HUES48 (cell line): ENCODE measurements at regions not wholly inside any gene's neighbourhood (a gene's known extent, or its start where the extent isn't known, plus 50 kb on each side); places are given as distances from the start of the nearest gene placed in this dataset.

Experiments
- H3K27ac ChIP-seq: one replicate; pipeline ENCODE4 v1.7.0; 2013; ENCODE audit warnings: low read depth, low read length, inconsistent platforms
- H3K27me3 ChIP-seq: 2 replicates; pipeline ENCODE4 v1.6.1; 2013; ENCODE audit warnings: mild to moderate bottlenecking, low read length; ENCODE audit not compliant: control insufficient read depth, insufficient read depth
- H3K36me3 ChIP-seq: 2 replicates; pipeline ENCODE4 v1.6.1; 2013; ENCODE audit warnings: low read length; ENCODE audit not compliant: control insufficient read depth, insufficient read depth
- H3K4me1 ChIP-seq: 2 replicates; pipeline ENCODE4 v1.6.1; 2013; ENCODE audit warnings: mild to moderate bottlenecking, low read length; ENCODE audit not compliant: control insufficient read depth, insufficient read depth
- H3K4me3 ChIP-seq: 2 replicates; pipeline ENCODE4 v1.5.1; 2013; ENCODE audit warnings: mild to moderate bottlenecking, low read depth, low read length
- H3K9ac ChIP-seq: 2 replicates; pipeline ENCODE4 v1.6.1; 2013; ENCODE audit warnings: mild to moderate bottlenecking, low read depth, low read length, moderate library complexity
- H3K9me3 ChIP-seq: 2 replicates; pipeline ENCODE4 v1.6.1; 2013; ENCODE audit warnings: low read length; ENCODE audit not compliant: control insufficient read depth, insufficient read depth

DNA sequence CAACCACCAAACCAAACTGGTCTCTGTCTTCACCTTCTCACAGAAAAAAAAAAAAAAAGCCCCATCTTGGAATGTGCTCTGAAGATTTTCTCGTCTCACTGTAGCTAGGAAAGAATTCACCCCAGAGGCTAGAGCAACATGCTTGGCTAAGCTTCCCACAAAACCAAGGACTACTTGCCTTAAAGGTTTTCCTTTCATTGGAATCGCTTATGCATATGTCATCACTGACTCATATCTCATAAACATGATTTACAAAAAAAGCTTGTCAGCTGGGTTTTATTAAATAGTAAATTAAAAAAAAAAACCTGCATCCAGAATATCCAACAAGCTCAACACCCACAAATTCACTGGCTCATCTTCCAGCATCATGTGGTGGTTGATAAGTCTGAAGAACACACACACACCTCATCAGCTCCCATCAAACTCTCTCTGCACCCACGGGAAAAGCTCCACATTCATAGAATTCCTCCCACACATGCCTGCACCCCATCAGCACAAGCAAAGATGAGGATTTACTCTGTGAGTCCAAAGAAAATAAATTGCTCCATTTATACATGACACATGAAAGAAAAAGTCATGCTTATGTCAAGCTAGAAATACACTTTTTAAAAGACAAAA is 182.0 kb upstream of the TRIB2 start:
- H3K9me3 ChIP-seq: no peaks in the 10 kb centered on the region
- H3K4me1 ChIP-seq: 0 out of 2 replicates have a peak, but pooled peaks cover 2% of the 10 kb centered on the region
- H3K9ac ChIP-seq: no peak overlapping the region
- no peak overlapping the region for H3K4me3 ChIP-seq
- H3K27me3 ChIP-seq: no peaks in the 10 kb centered on the region
- no peaks in the 10 kb centered on the region for H3K36me3 ChIP-seq
- H3K27ac ChIP-seq: no peak overlapping the region

DNA sequence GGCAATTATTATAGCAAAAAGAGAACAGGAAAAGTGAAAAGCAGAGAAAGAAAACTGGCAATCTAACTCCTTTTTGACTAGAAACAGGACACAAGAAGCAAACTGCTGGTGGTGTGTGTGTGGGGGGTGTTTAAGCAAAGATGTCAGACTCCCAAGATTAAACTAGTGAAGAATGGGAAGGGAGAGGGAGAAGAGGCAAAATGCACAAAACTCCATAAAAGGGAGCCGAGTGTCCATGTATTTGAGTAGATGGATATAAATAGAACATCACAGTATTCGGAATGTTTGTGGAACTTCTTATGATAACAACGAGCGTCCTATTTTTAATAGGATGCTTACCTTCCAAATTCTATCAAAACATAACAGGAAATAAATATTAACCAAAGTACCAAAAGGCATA is 179.8 kb upstream of the TRIB2 start:
- no peak overlapping the region for H3K27ac ChIP-seq
- H3K36me3 ChIP-seq: no peaks in the 10 kb centered on the region

DNA sequence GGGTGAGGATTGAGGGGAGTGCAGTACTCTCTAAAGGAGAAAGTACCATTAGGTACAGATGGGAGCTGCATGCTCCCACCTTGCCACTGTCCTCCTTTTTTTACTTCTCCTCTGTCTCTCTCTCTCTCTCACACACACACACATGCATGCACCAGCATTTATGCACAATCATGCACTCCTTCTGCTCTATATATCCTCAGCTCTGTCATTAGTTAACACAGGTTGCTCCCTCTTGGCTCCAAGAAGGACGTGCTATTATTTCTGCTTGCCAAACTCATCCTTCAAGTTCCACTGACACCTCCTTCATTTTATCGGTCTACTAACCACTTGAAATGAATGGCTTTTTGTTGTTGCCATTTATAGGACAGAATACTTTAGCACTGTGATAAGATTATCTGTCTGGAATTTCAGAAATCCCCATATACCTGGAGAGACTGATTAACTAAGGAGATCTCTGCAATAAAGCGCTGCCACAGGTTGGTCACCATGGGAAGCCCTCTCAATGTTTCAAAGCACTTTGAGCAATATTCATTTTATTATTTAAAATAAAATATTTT is 178.5 kb upstream of the TRIB2 start:
- no peak overlapping the region for H3K4me3 ChIP-seq
- 0 out of 2 replicates have a peak, but pooled peaks cover 2% of the 10 kb centered on the region for H3K4me1 ChIP-seq
- H3K36me3 ChIP-seq: no peaks in the 10 kb centered on the region
- no peak overlapping the region for H3K9ac ChIP-seq
- no peaks in the 10 kb centered on the region for H3K9me3 ChIP-seq
- H3K27ac ChIP-seq: no peak overlapping the region
- no peaks in the 10 kb centered on the region for H3K27me3 ChIP-seq

More for the DNA sequence above, 179.8 kb upstream of the TRIB2 start:
- Histone ChIP-seq H3K4me1 (0 out of 2 replicates have a peak, but pooled peaks cover 2% of the 10 kb centered on the region), H3K9ac (no peak overlapping the region), H3K4me3 (no peak overlapping the region), H3K9me3 (no peaks in the 10 kb centered on the region), H3K27me3 (no peaks in the 10 kb centered on the region)

DNA sequence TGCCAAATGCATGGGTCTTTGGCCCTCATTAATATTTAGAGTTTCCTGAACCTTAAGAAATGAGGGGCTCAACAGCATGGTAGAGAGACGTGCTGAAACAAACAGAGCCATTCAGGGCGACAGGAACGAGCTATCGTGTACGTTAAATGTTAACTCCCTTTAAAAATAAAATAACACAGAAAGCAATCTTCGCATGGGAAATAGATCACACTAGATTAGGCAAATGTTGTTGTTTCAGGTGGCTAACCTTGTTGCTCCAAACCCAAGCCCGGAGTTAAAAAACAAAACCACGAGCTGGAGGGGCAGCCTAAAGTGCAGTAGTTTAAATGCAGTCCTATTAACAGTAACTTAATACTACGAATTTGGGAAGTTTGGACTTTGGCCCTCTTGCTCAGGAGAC is 177.4 kb upstream of the TRIB2 start:
- no peaks in the 10 kb centered on the region for H3K9me3 ChIP-seq
- H3K27ac ChIP-seq: no peak overlapping the region

DNA sequence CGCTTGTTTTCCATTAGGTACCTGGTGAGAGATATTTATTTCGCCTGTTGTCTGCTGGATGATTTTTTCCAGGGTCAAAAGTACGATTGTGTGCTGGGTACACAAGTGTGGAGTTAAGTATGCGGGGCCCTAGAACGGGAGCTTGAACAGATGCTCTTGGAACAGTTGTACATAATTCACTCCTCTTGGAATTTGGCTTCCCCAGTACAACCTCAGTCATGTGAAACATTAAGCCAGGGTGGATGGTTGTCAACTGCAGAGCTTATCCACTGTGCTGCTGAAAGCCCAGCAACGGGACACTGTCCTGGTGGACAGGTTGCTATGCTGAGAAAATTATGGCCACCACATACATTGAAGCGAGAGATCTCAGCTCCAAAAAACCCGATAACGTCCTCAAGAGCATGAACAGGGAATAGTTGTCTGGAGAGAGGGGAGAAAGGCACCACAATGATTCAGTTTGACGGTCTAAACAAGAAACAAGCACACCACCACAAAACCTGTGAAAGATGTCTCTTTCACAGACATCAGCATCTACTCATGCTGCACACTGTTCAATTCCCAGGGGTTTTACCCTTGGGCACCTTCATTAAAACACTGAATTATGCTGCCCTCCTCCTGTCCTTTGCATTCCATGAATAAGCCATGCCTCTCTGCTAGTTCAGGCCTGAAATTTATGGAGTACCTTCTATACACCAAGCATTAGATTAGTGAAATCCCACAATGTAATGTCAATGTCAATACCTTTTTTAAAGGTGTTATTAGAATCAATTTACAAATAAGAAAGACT is 176.8 kb upstream of the TRIB2 start:
- no peak overlapping the region for H3K9ac ChIP-seq
- no peaks in the 10 kb centered on the region for H3K27me3 ChIP-seq
- no peaks in the 10 kb centered on the region for H3K4me1 ChIP-seq
- H3K4me3 ChIP-seq: no peak overlapping the region
- no peak overlapping the region for H3K27ac ChIP-seq
- no peaks in the 10 kb centered on the region for H3K9me3 ChIP-seq
- no peaks in the 10 kb centered on the region for H3K36me3 ChIP-seq

More for the DNA sequence above, 177.4 kb upstream of the TRIB2 start:
- Histone ChIP-seq H3K27me3 (no peaks in the 10 kb centered on the region), H3K4me1 (no peaks in the 10 kb centered on the region), H3K9ac (no peak overlapping the region), H3K4me3 (no peak overlapping the region), H3K36me3 (no peaks in the 10 kb centered on the region)

DNA sequence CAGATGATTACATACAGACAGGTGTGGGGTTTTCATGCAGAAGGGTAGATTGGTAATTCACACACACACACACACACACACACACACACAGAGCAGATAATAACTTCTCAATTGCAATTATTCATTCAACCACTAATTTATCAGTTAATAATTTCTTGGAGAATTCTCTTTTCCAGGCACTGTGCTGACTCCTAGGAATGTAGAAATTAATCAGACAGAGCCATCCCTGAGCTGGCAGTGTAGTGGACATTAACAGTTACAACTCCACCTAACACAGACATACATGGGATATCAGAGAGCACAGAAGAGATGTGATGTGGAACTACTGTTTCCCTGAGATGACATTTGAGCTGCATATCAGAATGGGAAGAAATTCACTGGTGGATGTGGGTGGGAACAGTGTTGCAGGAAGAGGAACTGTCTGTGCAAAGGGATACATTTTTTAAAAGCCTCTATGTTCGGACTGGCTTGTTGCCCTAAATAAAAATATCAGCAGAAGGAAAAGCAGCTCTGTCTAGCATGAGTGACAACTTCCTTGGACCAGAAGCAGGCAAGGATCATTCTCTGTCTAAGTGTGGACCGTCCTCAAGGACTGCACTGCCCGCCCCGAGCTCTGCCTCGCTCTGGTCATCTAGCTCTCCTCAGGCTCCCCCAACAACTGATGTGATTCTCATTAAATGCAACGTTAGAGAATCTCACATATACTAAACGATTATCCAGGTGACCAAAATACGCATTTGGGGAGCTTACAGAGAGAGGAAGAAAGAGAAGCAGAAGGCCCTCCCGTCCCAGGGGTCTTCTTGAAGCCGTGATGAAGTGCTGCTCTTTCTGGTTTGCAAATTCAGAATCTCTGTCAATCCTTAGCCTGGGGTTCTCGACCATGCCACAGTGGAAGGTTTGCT is 173.4 kb upstream of the TRIB2 start:
- Histone ChIP-seq H3K36me3 (no peaks in the 10 kb centered on the region), H3K4me3 (no peak overlapping the region), H3K9me3 (no peaks in the 10 kb centered on the region), H3K27me3 (no peaks in the 10 kb centered on the region), H3K9ac (no peak overlapping the region), H3K4me1 (no peaks in the 10 kb centered on the region), H3K27ac (no peak overlapping the region)

DNA sequence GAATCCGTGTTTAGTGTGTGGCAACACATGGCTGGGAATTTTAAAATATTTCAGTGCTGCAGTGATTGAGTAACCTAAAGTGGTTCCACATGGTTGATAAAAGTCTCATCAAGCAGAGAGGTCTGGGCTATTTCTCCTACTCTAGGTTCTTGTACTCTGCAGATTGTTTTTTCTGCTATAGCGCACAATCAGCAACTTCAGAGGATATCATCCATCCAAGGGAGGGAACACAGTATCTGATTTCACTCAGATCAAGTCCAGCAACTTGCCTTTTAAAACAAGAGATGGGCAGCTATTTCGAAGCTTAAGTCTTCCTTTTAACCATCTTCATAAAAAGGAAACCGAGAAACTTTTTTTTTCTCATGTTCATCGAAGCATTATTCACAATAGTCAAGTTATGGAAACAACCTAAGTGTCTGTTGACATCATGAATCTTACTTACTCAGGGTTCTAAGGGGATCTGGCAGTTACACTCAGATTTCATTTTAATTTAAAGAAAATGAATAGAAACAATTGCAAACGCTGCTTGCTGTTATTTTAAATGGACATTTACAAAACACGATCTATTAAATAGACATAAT is 172.7 kb upstream of the TRIB2 start:
- no peaks in the 10 kb centered on the region for H3K9me3 ChIP-seq

DNA sequence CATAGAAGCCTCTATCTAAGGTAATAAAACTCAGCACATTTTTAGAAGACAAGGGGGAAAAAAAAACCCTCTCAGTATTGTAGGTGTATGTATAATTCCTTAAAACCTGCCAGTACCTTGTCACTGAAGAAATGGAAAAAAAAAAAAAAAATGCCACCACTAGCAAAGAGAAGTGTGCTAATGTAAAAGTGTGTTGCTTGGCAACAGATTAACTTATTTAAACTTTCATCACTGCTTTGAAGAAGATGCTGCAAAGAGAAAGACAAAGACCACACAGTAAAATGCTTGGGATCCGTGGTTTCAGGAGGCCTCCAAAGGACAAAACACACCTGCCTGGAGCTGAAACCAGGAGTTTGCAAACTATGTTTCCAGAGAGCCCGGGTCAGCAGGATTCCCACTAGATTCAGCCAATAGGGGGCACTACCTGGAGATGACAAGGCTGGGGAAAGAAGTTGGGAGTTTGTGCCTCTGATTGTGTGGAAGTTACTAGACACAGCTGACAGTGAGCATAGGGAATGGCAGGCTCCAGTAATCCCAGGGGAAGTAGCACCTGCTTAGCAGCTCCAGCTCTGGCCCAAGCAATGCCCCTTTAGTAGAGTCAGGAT is 169.1 kb upstream of the TRIB2 start:
- Histone ChIP-seq H3K27ac (no peak overlapping the region), H3K4me1 (no peaks in the 10 kb centered on the region), H3K4me3 (no peak overlapping the region), H3K27me3 (no peaks in the 10 kb centered on the region), H3K36me3 (no peaks in the 10 kb centered on the region), H3K9me3 (0 out of 2 replicates have a peak, but pooled peaks cover 2% of the 10 kb centered on the region), H3K9ac (no peak overlapping the region)

More for the DNA sequence above, 172.7 kb upstream of the TRIB2 start:
- Histone ChIP-seq H3K9ac (no peak overlapping the region), H3K36me3 (no peaks in the 10 kb centered on the region), H3K27ac (no peak overlapping the region), H3K4me1 (no peaks in the 10 kb centered on the region), H3K4me3 (no peak overlapping the region), H3K27me3 (no peaks in the 10 kb centered on the region)

DNA sequence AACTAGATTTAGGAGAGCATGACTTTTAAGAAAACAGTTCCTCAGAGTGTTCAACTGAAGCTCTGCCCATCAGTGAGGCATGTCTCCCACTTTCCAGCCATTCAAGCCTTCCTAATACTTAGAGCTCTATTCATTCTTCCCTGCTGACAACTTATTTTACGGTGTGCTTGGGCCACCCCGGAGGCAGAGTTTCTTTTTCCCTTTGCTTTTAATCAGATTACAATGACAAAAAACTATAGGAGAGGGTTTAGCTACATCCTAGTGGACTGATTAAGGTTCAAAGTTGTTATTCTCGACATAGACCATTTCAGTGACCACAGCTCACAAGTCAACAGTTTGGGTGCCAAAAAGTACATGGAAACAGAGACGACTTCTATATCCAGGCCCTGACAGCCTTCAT is 167.8 kb upstream of the TRIB2 start:
- Histone ChIP-seq H3K9ac (no peak overlapping the region), H3K27me3 (no peaks in the 10 kb centered on the region), H3K27ac (no peak overlapping the region), H3K9me3 (0 out of 2 replicates have a peak, but pooled peaks cover 2% of the 10 kb centered on the region), H3K4me1 (no peaks in the 10 kb centered on the region), H3K36me3 (no peaks in the 10 kb centered on the region), H3K4me3 (no peak overlapping the region)

DNA sequence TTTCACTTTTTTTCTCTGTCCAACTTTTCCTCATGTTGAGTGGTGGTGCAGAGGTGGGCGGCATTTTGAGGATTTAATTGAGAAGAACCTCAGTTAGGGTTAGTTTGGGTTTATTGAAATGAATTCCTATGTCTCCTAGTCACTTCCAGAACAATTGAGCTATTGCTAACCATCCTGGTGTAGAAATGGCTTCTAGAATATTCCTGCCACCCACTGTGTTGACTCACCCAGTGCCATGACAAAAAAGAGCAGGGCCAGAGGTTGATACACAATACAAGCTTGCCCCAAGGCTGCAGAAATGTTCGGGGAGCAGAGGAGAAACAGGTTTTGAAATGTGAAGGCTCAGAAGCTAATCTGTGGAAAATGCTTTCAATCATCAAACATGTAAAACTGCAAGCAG is 167.1 kb upstream of the TRIB2 start:
- no peak overlapping the region for H3K4me3 ChIP-seq
- 0 out of 2 replicates have a peak, but pooled peaks cover 2% of the 10 kb centered on the region for H3K9me3 ChIP-seq
- no peaks in the 10 kb centered on the region for H3K4me1 ChIP-seq
- H3K27me3 ChIP-seq: no peaks in the 10 kb centered on the region
- no peak overlapping the region for H3K9ac ChIP-seq
- peak overlapping the region; percentile 60 for H3K27ac ChIP-seq
- no peaks in the 10 kb centered on the region for H3K36me3 ChIP-seq
